ENCODE measurements at regions not wholly inside any gene's neighbourhood (a gene's known extent, or its start where the extent isn't known, plus 50 kb on each side); places are given as distances from the start of the nearest gene placed in this dataset.

DNA sequence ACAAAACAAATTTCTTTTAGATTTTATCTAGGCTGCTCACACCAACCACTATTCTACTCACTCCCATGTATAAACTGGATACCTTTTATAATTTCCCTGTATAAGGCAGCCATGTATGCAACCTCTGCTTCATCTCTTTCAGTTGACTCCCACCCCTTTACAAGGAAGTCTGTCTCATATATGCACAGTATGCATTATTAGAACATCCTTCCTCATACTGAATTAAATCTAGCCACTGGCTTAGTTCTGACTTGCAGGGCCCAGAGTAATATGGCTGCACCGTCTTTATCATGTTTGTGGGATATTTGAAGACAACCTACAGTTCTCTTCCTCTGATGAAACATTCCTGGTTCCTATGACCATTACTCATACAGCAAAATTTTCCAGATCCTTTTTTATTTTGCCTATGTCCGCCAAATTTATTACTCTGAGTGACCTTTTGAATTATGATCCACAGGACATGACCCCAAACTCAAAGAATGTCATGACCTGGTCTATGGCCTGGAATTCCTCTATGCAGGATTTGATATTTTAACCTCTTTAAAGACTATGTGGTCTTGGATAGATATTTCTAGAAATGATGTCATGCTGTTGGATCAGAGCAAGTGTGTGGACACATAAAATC is 76.6 kb upstream of the ITGA1 start:
- H3K4me3 ChIP-seq (ENCODE audit: low read depth, low read length), result no peak overlapping the region
- TF ChIP-seq, protein P1, sequence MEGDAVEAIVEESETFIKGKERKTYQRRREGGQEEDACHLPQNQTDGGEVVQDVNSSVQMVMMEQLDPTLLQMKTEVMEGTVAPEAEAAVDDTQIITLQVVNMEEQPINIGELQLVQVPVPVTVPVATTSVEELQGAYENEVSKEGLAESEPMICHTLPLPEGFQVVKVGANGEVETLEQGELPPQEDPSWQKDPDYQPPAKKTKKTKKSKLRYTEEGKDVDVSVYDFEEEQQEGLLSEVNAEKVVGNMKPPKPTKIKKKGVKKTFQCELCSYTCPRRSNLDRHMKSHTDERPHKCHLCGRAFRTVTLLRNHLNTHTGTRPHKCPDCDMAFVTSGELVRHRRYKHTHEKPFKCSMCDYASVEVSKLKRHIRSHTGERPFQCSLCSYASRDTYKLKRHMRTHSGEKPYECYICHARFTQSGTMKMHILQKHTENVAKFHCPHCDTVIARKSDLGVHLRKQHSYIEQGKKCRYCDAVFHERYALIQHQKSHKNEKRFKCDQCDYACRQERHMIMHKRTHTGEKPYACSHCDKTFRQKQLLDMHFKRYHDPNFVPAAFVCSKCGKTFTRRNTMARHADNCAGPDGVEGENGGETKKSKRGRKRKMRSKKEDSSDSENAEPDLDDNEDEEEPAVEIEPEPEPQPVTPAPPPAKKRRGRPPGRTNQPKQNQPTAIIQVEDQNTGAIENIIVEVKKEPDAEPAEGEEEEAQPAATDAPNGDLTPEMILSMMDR (conservative IDR thresholded peaks at IDR 0.05; ENCODE audit: low read depth, low read length), result no peak
- DNase-seq (ENCODE audit: low read depth), result no peak

DNA sequence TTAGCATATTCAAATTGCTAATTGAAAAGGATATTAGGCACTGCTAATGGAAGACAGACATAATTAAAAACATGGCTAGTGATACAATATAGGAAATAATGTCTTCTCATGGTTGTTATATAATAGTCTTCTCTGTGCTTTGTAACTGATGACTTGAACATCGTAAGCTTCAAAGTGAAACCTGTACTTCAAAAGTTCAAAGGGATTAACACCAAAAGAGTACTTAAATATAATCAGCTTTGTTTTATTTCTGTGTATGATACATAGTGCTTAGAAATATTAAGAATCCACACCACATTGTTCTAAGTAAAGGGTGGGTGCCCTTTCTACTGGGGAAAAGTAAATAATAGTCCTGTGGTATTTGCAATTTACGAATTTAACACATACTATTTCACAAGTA is 75.4 kb upstream of the ITGA1 start:
- no peak for DNase-seq (ENCODE audit: low read depth)
- TF ChIP-seq, protein P1 (conservative IDR thresholded peaks at IDR 0.05; ENCODE audit: low read depth, low read length), result no peak
- no peak overlapping the region for H3K4me3 ChIP-seq (ENCODE audit: low read depth, low read length)

DNA sequence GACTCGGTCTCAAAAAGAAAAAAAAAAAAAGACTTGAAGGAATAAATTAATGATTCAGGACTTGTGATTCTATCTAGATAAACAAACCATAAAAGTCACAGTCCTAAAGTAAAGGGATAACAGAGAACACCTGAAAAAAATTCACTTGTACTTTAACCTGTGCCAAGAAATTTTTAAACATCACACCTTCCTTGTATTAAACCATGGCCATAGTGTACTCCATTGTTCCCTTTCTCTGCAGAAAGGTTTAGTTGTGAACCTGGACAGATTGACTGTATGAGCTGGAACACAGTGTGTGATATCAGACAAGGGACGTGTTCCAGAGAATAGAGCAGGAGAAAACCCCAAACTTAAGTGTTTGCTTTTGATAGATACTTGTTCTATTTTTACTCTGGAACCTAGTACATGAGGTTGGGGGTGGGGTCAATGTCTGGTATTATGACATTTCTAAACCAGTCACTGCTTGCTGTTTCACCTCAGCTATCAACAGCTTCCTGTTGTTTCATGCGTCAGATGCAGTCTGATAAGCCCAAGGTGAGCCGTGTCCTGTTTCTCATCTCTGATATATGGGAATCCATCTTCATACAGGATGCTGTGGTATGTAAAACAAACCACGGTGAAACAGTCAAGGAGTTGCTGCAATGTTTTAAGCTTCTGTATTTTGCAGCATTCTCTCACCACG is 62.5 kb upstream of the ITGA1 start:
- TF ChIP-seq, protein P1 (conservative IDR thresholded peaks at IDR 0.05; ENCODE audit: low read depth, low read length), result no peak
- H3K4me3 ChIP-seq (ENCODE audit: low read depth, low read length), result no peak overlapping the region
- DNase-seq (ENCODE audit: low read depth), result no peak

DNA sequence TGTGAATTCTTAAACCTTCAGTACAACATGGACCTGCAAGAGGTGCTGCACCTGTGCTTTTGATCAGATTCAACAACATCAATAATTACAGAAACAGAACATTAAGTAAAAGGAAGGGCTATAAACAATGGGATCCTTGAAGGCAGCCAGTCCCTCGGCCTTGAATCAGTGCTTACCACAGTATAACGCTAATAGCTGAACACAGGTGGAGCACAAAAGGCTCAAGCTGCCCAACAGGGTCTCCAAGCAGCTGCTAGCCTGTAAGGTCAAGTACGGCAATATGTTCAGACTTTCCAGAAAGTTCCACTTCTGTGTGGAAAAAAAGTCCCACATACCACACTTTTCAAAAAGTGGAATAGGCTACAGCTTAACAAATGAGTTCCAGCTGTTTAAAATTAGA is 61.9 kb upstream of the ITGA1 start:
- no peak for DNase-seq (ENCODE audit: low read depth)
- TF ChIP-seq, protein P1 (conservative IDR thresholded peaks at IDR 0.05; ENCODE audit: low read depth, low read length), result no peak

DNA sequence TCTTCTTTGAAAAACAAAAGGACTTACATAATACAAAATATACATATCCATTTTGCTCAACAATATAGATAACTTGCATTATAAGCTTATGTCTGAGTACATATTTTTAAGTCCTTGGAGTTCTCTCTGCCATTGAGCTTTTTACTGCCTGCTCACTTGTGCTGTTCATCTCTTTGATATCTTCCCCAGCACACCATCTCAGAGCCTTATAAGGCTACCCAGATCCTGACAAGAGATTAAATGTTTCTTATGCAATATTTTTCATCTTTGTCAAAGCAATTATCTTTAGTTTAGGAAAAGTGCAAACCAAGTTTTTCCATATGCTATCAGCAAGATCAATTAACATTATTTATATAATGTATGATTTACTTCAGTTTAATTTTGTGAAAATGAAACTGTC is 60.7 kb upstream of the ITGA1 start:
- TF ChIP-seq, protein P1 (conservative IDR thresholded peaks at IDR 0.05; ENCODE audit: low read depth, low read length), result no peak
- no peak for DNase-seq (ENCODE audit: low read depth)
- H3K4me3 ChIP-seq (ENCODE audit: low read depth, low read length), result no peak overlapping the region

More for the DNA sequence above, 61.9 kb upstream of the ITGA1 start:
- H3K4me3 ChIP-seq (ENCODE audit: low read depth, low read length), result no peak overlapping the region

DNA sequence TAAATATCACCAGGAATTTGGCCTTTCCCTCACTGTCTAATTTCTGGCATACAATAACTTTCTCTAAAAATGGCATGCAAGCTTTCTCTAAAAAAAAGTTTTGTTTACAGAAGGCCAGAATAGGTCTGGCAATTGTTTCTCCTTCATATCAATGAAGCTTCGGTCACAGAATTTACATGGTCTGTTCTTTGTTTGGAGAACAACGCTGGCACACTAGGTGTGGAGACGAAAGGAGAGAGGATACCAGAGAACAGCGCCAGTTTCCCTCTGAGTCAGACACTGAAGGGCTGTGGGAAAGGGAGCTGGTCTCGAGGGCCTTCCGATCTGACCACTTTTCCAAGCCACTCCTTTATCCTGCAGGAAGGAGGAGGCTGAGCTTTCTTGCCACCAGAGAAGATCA is 60.1 kb upstream of the ITGA1 start:
- H3K4me3 ChIP-seq (ENCODE audit: low read depth, low read length), result no peak overlapping the region
- TF ChIP-seq, protein P1 (conservative IDR thresholded peaks at IDR 0.05; ENCODE audit: low read depth, low read length), result no peak
- DNase-seq (ENCODE audit: low read depth), result no peak

DNA sequence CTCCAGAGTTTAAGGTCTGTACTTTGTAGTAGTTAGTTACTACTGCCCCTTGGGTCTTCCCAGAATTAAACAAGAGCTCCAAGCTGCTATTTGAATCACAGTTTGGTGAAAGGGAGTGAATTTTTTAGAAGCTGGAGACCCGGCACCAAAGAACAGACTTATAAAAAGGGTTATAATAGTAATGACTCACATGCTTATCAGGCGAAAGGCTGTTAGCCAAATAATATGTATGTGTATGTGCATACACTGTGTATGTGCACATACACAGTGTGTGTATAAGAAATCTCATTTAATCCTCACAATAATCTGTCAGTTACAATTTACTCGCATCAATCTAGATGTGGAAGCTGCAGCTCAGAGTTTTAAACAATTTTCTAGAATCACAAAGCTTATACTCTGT is 59.5 kb upstream of the ITGA1 start:
- TF ChIP-seq, protein P1 (conservative IDR thresholded peaks at IDR 0.05; ENCODE audit: low read depth, low read length), result no peak
- H3K4me3 ChIP-seq (ENCODE audit: low read depth, low read length), result no peak overlapping the region
- no peak for DNase-seq (ENCODE audit: low read depth)
